ENCODE measurements at regions not wholly inside any gene's neighbourhood (a gene's known extent, or its start where the extent isn't known, plus 50 kb on each side); places are given as distances from the start of the nearest gene placed in this dataset.
"Not testable (repeated sequence)": the region's sequence is repeated elsewhere in the genome, so short reads cannot be mapped to it uniquely, and the experiment has no call there.

DNA sequence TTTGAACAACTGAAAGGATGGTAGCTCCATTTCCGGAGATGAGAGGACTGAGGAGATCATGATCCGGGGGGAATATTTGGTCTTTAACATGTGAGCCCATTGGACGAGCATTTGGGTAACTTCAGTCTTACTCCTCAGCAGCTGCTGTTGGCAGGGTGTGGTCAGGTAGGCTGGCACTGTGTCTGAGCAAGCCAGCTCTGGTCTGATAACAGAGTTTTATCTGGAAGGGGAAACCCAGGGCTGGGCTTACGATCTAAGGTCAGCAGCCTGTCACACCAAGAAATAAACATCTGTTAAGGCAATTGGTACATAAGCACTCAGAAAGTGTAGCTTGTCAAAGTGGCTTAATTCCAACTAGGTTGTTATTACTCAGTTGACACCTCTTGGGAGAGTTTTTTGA is 53.8 kb upstream of the NUTM2D start:
- TF ChIP-seq CTCF (IDR thresholded peaks at IDR 0.05); EZH2 (IDR thresholded peaks at IDR 0.05; ENCODE audit: borderline replicate concordance, insufficient read depth, low read depth, low read length, poor library complexity, severe bottlenecking): not testable (repeated sequence)

Measured in B cell (primary cell).